Activated CD4-positive, alpha-beta T cell treated with anti-CD3 and anti-CD28 coated beads for 36 hours (primary cell): ENCODE measurements at regions not wholly inside any gene's neighbourhood (a gene's known extent, or its start where the extent isn't known, plus 50 kb on each side); places are given as distances from the start of the nearest gene placed in this dataset.

ENCODE experiments used
- ATAC-seq: fragments of 200-7000 bp; cut with Tn5 transposase; one replicate; pipeline ENCODE4 v1.10.0; 2021; ENCODE audit warnings: mild to moderate bottlenecking, moderate library complexity
- CTCF ChIA-PET: fragments of 350-600 bp; sonication (Branson Sonifier 250); formaldehyde crosslinking; loops from one replicate; lab custom pipeline; 2021; ENCODE audit warnings: antibody characterized with exemption; lab: Charles Lee
- POLR2A ChIA-PET: fragments of 350-600 bp; sonication (Branson Sonifier 250); formaldehyde crosslinking; loops from one replicate; lab custom pipeline; 2021; ENCODE audit warnings: antibody characterized with exemption, inconsistent platforms; lab: Charles Lee
- DNase-seq: peaks from one replicate; pipeline ENCODE4 v3.0.0-alpha.2; 2020
- H3K27ac Mint-ChIP-seq: one replicate; pipeline ENCODE4 v1.8.0; 2021; ENCODE audit warnings: mixed read lengths
- H3K27me3 Mint-ChIP-seq: one replicate; pipeline ENCODE4 v1.8.0; 2021; ENCODE audit warnings: mixed read lengths
- H3K36me3 Mint-ChIP-seq: one replicate; pipeline ENCODE4 v1.8.0; 2021; ENCODE audit warnings: low read depth, mixed read lengths
- H3K4me1 Mint-ChIP-seq: one replicate; pipeline ENCODE4 v1.8.0; 2021; ENCODE audit warnings: mixed read lengths
- H3K4me3 Mint-ChIP-seq: one replicate; pipeline ENCODE4 v1.8.0; 2021; ENCODE audit warnings: mild to moderate bottlenecking, moderate library complexity, mixed read lengths
- H3K9me3 Mint-ChIP-seq: one replicate; pipeline ENCODE4 v1.8.0; 2021; ENCODE audit warnings: low read depth, mixed read lengths
- intact Hi-C, 2 experiments: fragments of 100-400 bp; cut with DNase I in 1 of 2; cut with micrococcal nuclease in 1 of 2; formaldehyde crosslinking; loops; one replicate each; pipeline versions ENCODE4 v1.14.2 to v1.15.1; 2022 to 2024; cut with DNase I, micrococcal nuclease

- Mint-ChIP-seq H3K9me3 (no peaks in the 10 kb centered on the region), H3K4me1 (peaks cover 15% of the 10 kb centered on the region), H3K27me3 (no peaks in the 10 kb centered on the region), H3K27ac (no peak overlapping the region), H3K4me3 (no peak overlapping the region), H3K36me3 (no peaks in the 10 kb centered on the region)
- ChIA-PET POLR2A (interaction anchor here (0.7 kb wide), 1 partner anchor 289 kb away, joined by 4 read pairs; no protein-coding TSS in a partner anchor), CTCF (interaction anchor here (0.5 to 1.2 kb wide), 3 partner anchors 45 to 119 kb away, joined by 3 read pairs; no protein-coding TSS in a partner anchor)
- DNase-seq: peak; percentile 38
- intact Hi-C loops: no loop called here
- peak; percentile 74 for ATAC-seq
Measured at GRCh38 chr12:107474639-107475539, 210.7 kb upstream of the PWP1 start.

GRCh38 chr12:107475900-107476299 lies 209.7 kb upstream of the PWP1 start:
- no peak overlapping the region for H3K27ac Mint-ChIP-seq
- H3K4me3 Mint-ChIP-seq: no peak overlapping the region
- no peak for ATAC-seq
- DNase-seq: no peak
- no peaks in the 10 kb centered on the region for H3K9me3 Mint-ChIP-seq
- peaks cover 15% of the 10 kb centered on the region for H3K4me1 Mint-ChIP-seq
- POLR2A ChIA-PET: no interaction called here
- H3K27me3 Mint-ChIP-seq: no peaks in the 10 kb centered on the region
- intact Hi-C loops: no loop called here
- H3K36me3 Mint-ChIP-seq: no peaks in the 10 kb centered on the region
- CTCF ChIA-PET: interaction anchor here (0.5 to 1.2 kb wide), 4 partner anchors 44 to 202 kb away, joined by 3 read pairs; no protein-coding TSS in a partner anchor

- CTCF ChIA-PET: interaction anchor here (0.6 kb wide), 1 partner anchor 178 kb away, joined by 3 read pairs; no protein-coding TSS in a partner anchor
- no peaks in the 10 kb centered on the region for H3K27me3 Mint-ChIP-seq
- H3K27ac Mint-ChIP-seq: no peak overlapping the region
- no peaks in the 10 kb centered on the region for H3K36me3 Mint-ChIP-seq
- H3K4me3 Mint-ChIP-seq: no peak overlapping the region
- no peak for DNase-seq
- ATAC-seq: no peak
- POLR2A ChIA-PET: no interaction called here
- peaks cover 17% of the 10 kb centered on the region for H3K4me1 Mint-ChIP-seq
- no peaks in the 10 kb centered on the region for H3K9me3 Mint-ChIP-seq
- intact Hi-C loops: no loop called here
Measured at GRCh38 chr12:107477018-107477417, 208.6 kb upstream of the PWP1 start.

- intact Hi-C loops: no loop called here
- no peak overlapping the region for H3K27ac Mint-ChIP-seq
Measured at GRCh38 chr12:107477947-107478610, 207.5 kb upstream of the PWP1 start.

GRCh38 chr12:107478881-107479280 lies 206.7 kb upstream of the PWP1 start:
- DNase-seq: no peak
- Mint-ChIP-seq H3K9me3 (no peaks in the 10 kb centered on the region), H3K36me3 (no peaks in the 10 kb centered on the region), H3K4me3 (no peak overlapping the region), H3K27ac (no peak overlapping the region), H3K27me3 (no peaks in the 10 kb centered on the region), H3K4me1 (peaks cover 17% of the 10 kb centered on the region)
- intact Hi-C loops: no loop called here
- ChIA-PET CTCF (interaction anchor here (0.6 to 1.2 kb wide), 2 partner anchors 15 to 272 kb away, joined by 3 read pairs; no protein-coding TSS in a partner anchor), POLR2A (no interaction called here)
- ATAC-seq: no peak

More at GRCh38 chr12:107477947-107478610, 207.5 kb upstream of the PWP1 start:
- no peak for DNase-seq
- POLR2A ChIA-PET: no interaction called here
- Mint-ChIP-seq H3K4me1 (peaks cover 17% of the 10 kb centered on the region), H3K4me3 (no peak overlapping the region), H3K9me3 (no peaks in the 10 kb centered on the region), H3K27me3 (no peaks in the 10 kb centered on the region), H3K36me3 (no peaks in the 10 kb centered on the region)
- no peak for ATAC-seq
- CTCF ChIA-PET: interaction anchor here (0.6 kb wide), 1 partner anchor 177 kb away, joined by 3 read pairs; no protein-coding TSS in a partner anchor

- H3K4me1 Mint-ChIP-seq: peaks cover 10% of the 10 kb centered on the region
- no peaks in the 10 kb centered on the region for H3K9me3 Mint-ChIP-seq
- CTCF ChIA-PET: interaction anchor here (0.7 kb wide), 1 partner anchor 9 kb away, joined by 3 read pairs; no protein-coding TSS in a partner anchor
Measured at GRCh38 chr12:107480836-107481608, 204.6 kb upstream of the PWP1 start.

GRCh38 chr12:107484230-107484629 lies 201.4 kb upstream of the PWP1 start:
- no peaks in the 10 kb centered on the region for H3K36me3 Mint-ChIP-seq
- peaks cover 29% of the 10 kb centered on the region for H3K4me1 Mint-ChIP-seq
- POLR2A ChIA-PET: no interaction called here
- intact Hi-C loops: no loop called here
- no peak for DNase-seq
- H3K4me3 Mint-ChIP-seq: no peak overlapping the region
- no peaks in the 10 kb centered on the region for H3K9me3 Mint-ChIP-seq
- peak; percentile 36 for ATAC-seq
- H3K27me3 Mint-ChIP-seq: no peaks in the 10 kb centered on the region
- CTCF ChIA-PET: interaction anchor here (0.6 to 0.7 kb wide), 2 partner anchors 58 to 353 kb away, joined by 3 read pairs; no protein-coding TSS in a partner anchor
- H3K27ac Mint-ChIP-seq: no peak overlapping the region

More at GRCh38 chr12:107480836-107481608, 204.6 kb upstream of the PWP1 start:
- intact Hi-C loops: no loop called here
- H3K27me3 Mint-ChIP-seq: no peaks in the 10 kb centered on the region
- POLR2A ChIA-PET: interaction anchor here (0.6 kb wide), 1 partner anchor 203 kb away, joined by 3 read pairs; no protein-coding TSS in a partner anchor
- H3K27ac Mint-ChIP-seq: no peak overlapping the region
- H3K36me3 Mint-ChIP-seq: no peaks in the 10 kb centered on the region
- ATAC-seq (no peak), DNase-seq (no peak)
- no peak overlapping the region for H3K4me3 Mint-ChIP-seq

- ATAC-seq: no peak
- intact Hi-C loops: no loop called here
- ChIA-PET POLR2A (no interaction called here), CTCF (interaction anchor here (0.7 kb wide), 1 partner anchor 353 kb away, joined by 3 read pairs; no protein-coding TSS in a partner anchor)
- no peak for DNase-seq
- Mint-ChIP-seq H3K9me3 (no peaks in the 10 kb centered on the region), H3K36me3 (no peaks in the 10 kb centered on the region), H3K4me1 (peaks cover 29% of the 10 kb centered on the region), H3K27ac (no peak overlapping the region), H3K27me3 (no peaks in the 10 kb centered on the region), H3K4me3 (no peak overlapping the region)
Measured at GRCh38 chr12:107484941-107485340, 200.7 kb upstream of the PWP1 start.

- intact Hi-C loops: no loop called here
- no peaks in the 10 kb centered on the region for H3K27me3 Mint-ChIP-seq
- ChIA-PET CTCF (no interaction called here), POLR2A (no interaction called here)
- peaks cover 29% of the 10 kb centered on the region for H3K4me1 Mint-ChIP-seq
- no peak for DNase-seq
- no peak overlapping the region for H3K4me3 Mint-ChIP-seq
- ATAC-seq: no peak
- no peak overlapping the region for H3K27ac Mint-ChIP-seq
- no peaks in the 10 kb centered on the region for H3K36me3 Mint-ChIP-seq
- no peaks in the 10 kb centered on the region for H3K9me3 Mint-ChIP-seq
Measured at GRCh38 chr12:107485731-107486130, 199.9 kb upstream of the PWP1 start.

GRCh38 chr12:107486140-107486892 lies 199.3 kb upstream of the PWP1 start:
- ChIA-PET CTCF (no interaction called here), POLR2A (no interaction called here)
- Mint-ChIP-seq H3K27me3 (no peaks in the 10 kb centered on the region), H3K9me3 (no peaks in the 10 kb centered on the region), H3K4me3 (no peak overlapping the region), H3K4me1 (peaks cover 29% of the 10 kb centered on the region), H3K27ac (no peak overlapping the region), H3K36me3 (no peaks in the 10 kb centered on the region)
- ATAC-seq: no peak
- no peak for DNase-seq
- intact Hi-C loops: no loop called here
